ENCODE measurements at regions not wholly inside any gene's neighbourhood (a gene's known extent, or its start where the extent isn't known, plus 50 kb on each side); places are given as distances from the start of the nearest gene placed in this dataset.
"Not testable (repeated sequence)": the region's sequence is repeated elsewhere in the genome, so short reads cannot be mapped to it uniquely, and the experiment has no call there.

- Mint-ChIP-seq H3K9me3 (peaks cover 4 to 6% of the 10 kb centered on the region in 2 donors), H3K36me3 (peaks cover under 1 to 13% of the 10 kb centered on the region in 2 donors), H3K27ac (no peak overlapping the region)
- ATAC-seq (no peak), DNase-seq (ENCODE audit: low spot score in 2 of 2) (no peak)
Measured at GRCh38 chr1:101139821-101140718, 96.7 kb upstream of the S1PR1 start.

DNA sequence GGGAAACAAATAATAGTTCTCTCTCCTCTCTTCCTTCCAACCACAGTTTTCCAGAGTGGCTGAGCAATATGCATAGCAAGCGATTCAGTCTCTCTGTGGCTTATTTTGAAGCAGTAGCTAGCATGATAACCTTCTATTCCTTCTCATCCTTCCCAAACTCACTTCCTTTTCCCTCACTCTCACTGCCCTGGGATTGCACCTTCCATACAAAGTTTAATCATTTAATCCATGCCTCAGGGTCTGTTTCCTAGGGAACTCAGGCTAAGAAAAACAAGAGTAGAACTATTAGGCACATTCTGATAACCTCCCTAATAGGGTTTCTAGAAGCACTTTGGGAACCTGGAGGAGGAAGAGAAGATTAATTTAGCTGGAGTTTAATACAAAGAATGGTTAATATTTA, 97.7 kb upstream of the S1PR1 start:
- Mint-ChIP-seq H3K9me3 (peaks cover 14 to 15% of the 10 kb centered on the region in 2 donors), H3K36me3 (peaks cover 10 to 23% of the 10 kb centered on the region in 2 donors), H3K27ac (peak overlapping the region; percentile 39 to 54)
- no peak for ATAC-seq
- DNase-seq (ENCODE audit: low spot score in 2 of 2) = no peak

DNA sequence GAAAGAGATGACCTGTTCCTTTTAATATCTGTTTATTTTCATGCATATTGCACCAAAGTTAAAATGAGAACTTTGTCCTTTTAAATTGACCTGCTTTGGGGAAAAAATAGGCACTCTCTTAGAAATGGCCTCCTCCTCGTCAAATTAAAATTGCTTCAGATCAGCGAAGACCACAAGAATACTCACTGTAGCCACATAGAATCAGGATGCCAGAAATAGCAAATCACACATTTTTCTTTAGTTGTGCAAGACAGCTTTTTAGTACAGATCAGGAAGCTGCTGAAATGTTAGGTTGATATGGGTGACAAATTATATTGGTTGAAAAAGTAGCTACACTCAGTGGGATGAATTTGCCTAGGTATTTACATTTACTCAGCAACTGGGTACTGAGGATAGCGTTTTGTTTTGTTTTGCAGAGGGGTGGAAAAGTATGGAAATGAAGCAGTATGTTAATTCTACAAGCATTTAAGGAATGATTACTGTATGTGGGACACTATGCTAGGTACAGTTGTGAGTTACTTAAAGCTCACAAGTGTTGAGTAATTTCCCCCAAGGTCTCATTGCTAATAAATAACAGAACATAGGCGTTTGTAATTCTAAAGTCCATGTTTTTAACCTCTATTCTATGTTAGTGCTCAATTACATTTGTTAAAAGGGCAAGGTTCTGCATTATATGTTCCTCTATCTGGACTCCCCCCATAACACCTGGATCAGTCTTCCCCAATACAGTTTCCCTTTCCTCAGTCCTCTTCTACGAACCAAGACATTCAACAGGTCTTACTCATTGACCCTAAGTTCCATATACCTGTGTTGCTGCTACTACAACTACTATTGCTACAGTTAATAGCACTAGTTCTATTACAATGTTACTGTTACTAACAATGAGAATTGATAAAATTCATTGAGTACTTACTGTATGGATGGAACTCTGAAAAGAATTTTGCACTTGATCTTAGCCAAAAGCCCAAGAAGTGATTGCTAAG, 99.4 kb upstream of the S1PR1 start:
- Mint-ChIP-seq H3K36me3 (peaks cover 11 to 25% of the 10 kb centered on the region in 2 donors), H3K9me3 (peaks cover 12% of the 10 kb centered on the region in 2 donors), H3K27ac (peak overlapping the region; percentile 31 to 95)
- ATAC-seq (peak; percentile 70 to 76), DNase-seq (ENCODE audit: low spot score in 2 of 2) (no peak)

DNA sequence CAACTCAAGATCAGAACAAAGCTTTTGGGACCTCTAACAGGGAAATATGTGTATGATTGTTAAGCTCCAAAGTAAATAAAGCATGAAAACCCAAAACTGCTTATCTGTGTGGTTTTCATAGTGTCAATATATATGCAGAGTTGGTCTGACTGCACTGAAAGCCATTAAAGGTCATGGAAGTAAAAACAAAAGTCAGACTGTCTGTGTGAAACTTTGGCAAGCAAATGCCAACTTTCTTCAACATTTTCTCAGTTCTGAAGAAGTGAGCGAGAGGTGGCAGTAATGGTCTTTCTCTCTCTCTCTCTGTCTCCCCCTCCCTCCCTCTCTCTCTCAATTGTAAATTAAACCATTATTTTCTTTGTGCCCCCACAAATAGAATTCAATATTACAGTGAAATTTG, 100.1 kb upstream of the S1PR1 start:
- DNase-seq (ENCODE audit: low spot score in 2 of 2) (no peak), ATAC-seq (peak; percentile 81 to 87)
- Mint-ChIP-seq H3K27ac (peak overlapping the region; percentile 31 to 95), H3K36me3 (peaks cover 11 to 25% of the 10 kb centered on the region in 2 donors), H3K9me3 (peaks cover 12% of the 10 kb centered on the region in 2 donors)

DNA sequence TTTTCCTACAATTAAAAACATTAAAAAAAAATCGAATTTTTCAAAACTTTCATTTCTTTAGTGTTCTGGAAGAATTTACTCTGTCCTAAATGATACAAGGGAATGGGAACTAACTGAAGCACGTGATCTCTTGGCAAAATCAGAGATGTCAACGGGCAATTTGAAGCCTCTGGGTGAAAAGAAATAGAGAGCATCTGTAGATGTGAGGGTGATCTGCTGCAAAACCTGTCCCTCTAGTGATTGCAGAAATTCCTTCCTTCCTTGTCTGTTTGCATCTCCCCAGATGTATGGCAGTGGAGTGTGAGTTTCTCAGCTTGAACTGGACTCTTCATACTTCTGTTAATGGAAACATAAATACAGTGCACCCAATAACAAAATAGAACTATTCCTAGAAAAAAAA, 100.5 kb upstream of the S1PR1 start:
- H3K36me3 Mint-ChIP-seq = peaks cover 11 to 25% of the 10 kb centered on the region in 2 donors
- peak overlapping the region; percentile 31 to 95 for H3K27ac Mint-ChIP-seq
- no peak for ATAC-seq
- peaks cover 12% of the 10 kb centered on the region in 2 donors for H3K9me3 Mint-ChIP-seq
- no peak for DNase-seq (ENCODE audit: low spot score in 2 of 2)

DNA sequence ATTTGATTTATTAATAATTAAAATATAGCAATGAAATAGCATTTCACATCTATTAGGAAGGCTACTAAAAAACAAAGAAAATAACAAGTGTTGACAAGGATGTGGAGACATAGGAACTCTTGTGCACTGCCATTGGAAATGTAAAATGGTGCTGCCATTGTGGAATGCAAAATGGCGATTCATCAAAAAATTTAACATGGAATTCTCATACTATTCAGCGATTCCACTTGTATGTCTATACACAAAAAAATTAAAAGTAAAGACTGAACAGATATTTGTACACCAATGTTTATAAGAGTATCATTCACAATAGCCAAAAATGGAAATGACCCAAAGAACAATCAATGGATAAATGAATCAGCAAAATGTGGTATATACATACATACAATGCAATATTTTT, 101.3 kb upstream of the S1PR1 start:
- peaks cover 12% of the 10 kb centered on the region in 2 donors for H3K9me3 Mint-ChIP-seq
- ATAC-seq (no peak), DNase-seq (ENCODE audit: low spot score in 2 of 2) (no peak)
- no peak overlapping the region for H3K27ac Mint-ChIP-seq
- peaks cover 11 to 25% of the 10 kb centered on the region in 2 donors for H3K36me3 Mint-ChIP-seq

GRCh38 chr1:101131239-101131843, 105.5 kb upstream of the S1PR1 start:
- Mint-ChIP-seq H3K36me3 (peaks cover 11 to 12% of the 10 kb centered on the region in 2 donors), H3K27ac (no peak overlapping the region), H3K9me3 (peaks cover 12% of the 10 kb centered on the region in 2 donors)
- DNase-seq (ENCODE audit: low spot score in 2 of 2) (no peak), ATAC-seq (no peak)

- Mint-ChIP-seq H3K27ac (no peak overlapping the region), H3K9me3 (peaks cover 12% of the 10 kb centered on the region in 2 donors), H3K36me3 (peaks cover 11 to 12% of the 10 kb centered on the region in 2 donors)
- DNase-seq (ENCODE audit: low spot score in 2 of 2) (no peak), ATAC-seq (no peak)
Measured at GRCh38 chr1:101130673-101131072, 105.1 kb upstream of the DPH5 start.

GRCh38 chr1:101128846-101129245, 103.3 kb upstream of the DPH5 start:
- no peaks in the 10 kb centered on the region for H3K9me3 Mint-ChIP-seq
- peak overlapping the region in 1 of 2 donors; percentile 17 for H3K27ac Mint-ChIP-seq
- ATAC-seq (peak in 1 of 2 donors; percentile 24), DNase-seq (ENCODE audit: low spot score in 2 of 2) (no peak)
- no peaks in the 10 kb centered on the region for H3K36me3 Mint-ChIP-seq

DNA sequence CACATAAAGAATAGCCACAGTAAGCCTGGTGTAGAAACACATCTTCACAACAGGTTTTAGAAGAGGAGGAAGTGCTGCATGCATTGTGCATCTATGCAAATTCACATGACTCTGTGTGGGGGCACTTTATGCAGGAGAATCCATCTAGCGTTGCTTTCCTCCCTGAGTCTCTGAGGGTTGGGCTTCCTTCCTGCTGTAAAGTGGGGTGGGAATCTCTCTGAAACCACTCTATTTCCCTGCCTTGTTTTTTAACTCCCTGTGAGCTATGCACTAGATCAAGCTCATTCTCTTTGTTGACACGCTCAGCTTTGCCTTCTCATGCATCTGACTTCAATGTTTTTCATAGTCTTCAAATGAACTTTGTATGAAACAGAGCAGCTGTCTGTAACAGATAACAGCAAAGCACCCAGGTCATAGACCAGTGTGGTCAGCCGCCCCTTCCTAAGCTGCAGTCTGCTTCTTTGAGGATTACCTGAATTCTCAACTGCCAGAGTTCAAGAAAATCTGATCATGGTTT, 102.7 kb upstream of the DPH5 start:
- Mint-ChIP-seq H3K36me3 (no peaks in the 10 kb centered on the region), H3K27ac (peak overlapping the region; percentile 8 to 17), H3K9me3 (no peaks in the 10 kb centered on the region)
- peak; percentile 15 to 34 for ATAC-seq
- DNase-seq (ENCODE audit: low spot score in 2 of 2) = no peak

- Mint-ChIP-seq H3K27ac (no peak overlapping the region), H3K9me3 (no peaks in the 10 kb centered on the region), H3K36me3 (no peaks in the 10 kb centered on the region)
- DNase-seq (ENCODE audit: low spot score in 2 of 2) (no peak), ATAC-seq (no peak)
Measured at GRCh38 chr1:101124405-101124804, 98.8 kb upstream of the DPH5 start.

GRCh38 chr1:101123904-101124303, 98.3 kb upstream of the DPH5 start:
- not testable (repeated sequence) for H3K27ac Mint-ChIP-seq; DNase-seq (ENCODE audit: low spot score in 2 of 2); H3K36me3 Mint-ChIP-seq; H3K9me3 Mint-ChIP-seq; ATAC-seq

GRCh38 chr1:101122452-101123166, 97.0 kb upstream of the DPH5 start:
- ATAC-seq (peak; percentile 80 to 94), DNase-seq (ENCODE audit: low spot score in 2 of 2) (no peak)
- Mint-ChIP-seq H3K27ac (peak overlapping the region in 1 of 2 donors; percentile 7), H3K9me3 (no peaks in the 10 kb centered on the region), H3K36me3 (no peaks in the 10 kb centered on the region)

GRCh38 chr1:101121975-101122374, 96.4 kb upstream of the DPH5 start:
- H3K9me3 Mint-ChIP-seq = no peaks in the 10 kb centered on the region
- no peak for DNase-seq (ENCODE audit: low spot score in 2 of 2)
- peak overlapping the region; percentile 7 to 29 for H3K27ac Mint-ChIP-seq
- ATAC-seq = peak in 1 of 2 donors; percentile 35
- H3K36me3 Mint-ChIP-seq = no peaks in the 10 kb centered on the region

DNA sequence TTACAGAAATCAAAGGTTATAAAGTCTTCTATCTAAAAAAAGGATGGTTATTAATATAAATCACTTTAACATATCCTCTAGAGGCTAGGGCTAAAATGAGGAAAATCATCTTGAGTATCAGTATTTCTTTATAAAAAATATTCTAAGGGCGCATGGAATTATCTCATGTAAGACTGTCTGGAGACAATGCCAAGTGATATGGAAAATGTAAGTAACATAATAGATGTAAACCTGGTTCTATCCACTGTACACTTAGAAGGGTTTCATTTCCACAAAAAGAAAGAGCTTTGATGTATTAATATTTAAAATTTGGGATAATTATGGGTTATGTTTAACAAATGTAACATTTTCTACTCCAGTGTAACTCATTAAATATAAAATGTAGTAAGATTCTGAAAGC, 95.9 kb upstream of the DPH5 start:
- Mint-ChIP-seq H3K27ac (no peak overlapping the region), H3K9me3 (no peaks in the 10 kb centered on the region), H3K36me3 (no peaks in the 10 kb centered on the region)
- no peak for DNase-seq (ENCODE audit: low spot score in 2 of 2)
- ATAC-seq = no peak

GRCh38 chr1:101120868-101121267, 95.3 kb upstream of the DPH5 start:
- H3K9me3 Mint-ChIP-seq = no peaks in the 10 kb centered on the region
- no peaks in the 10 kb centered on the region for H3K36me3 Mint-ChIP-seq
- ATAC-seq (no peak), DNase-seq (ENCODE audit: low spot score in 2 of 2) (no peak)
- no peak overlapping the region for H3K27ac Mint-ChIP-seq
